ENCODE measurements at regions not wholly inside any gene's neighbourhood (a gene's known extent, or its start where the extent isn't known, plus 50 kb on each side); places are given as distances from the start of the nearest gene placed in this dataset.
"Not testable (repeated sequence)": the region's sequence is repeated elsewhere in the genome, so short reads cannot be mapped to it uniquely, and the experiment has no call there.

DNA sequence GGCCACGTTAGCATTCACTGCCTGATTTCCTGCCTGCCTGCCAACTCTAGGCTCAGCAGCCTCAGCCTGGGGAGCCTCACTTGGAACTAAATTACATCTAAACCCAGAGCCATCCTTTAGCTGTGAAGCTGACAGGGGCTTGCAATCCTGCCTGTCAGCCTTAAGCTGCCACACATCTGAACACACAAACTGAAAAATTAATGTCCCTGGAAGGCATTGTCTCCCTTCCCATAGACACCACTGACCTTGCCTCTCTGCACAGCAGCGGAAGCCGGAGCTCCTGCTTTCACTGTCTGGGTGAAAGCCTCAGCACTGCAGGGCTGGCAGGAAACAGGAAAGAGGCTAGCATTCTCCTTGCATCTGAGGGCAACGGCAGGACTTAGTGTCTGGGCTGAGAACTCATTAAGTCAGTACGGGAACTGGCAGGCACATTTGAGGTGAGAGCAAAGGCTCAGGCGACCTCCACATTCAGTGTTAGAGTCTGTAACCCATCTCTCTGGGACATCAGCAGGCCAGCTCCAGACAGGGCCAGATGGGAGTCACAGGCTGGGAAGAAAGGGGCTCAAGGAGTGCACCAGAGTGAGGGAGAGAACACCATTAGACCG is 452.4 kb upstream of the C16orf82 start:
- Histone ChIP-seq H3K9ac (ENCODE audit: low read length) (no peak overlapping the region), H3K4me1 (ENCODE audit: insufficient read depth, low read length, severe bottlenecking) (no peaks in the 10 kb centered on the region), H3K27me3 (ENCODE audit: insufficient read depth, low read length) (no peaks in the 10 kb centered on the region), H4K20me1 (ENCODE audit: insufficient read depth, low read length) (no peaks in the 10 kb centered on the region), H3K79me2 (ENCODE audit: insufficient read depth, low read length) (no peaks in the 10 kb centered on the region), H3K36me3 (ENCODE audit: insufficient read depth, low read length) (no peaks in the 10 kb centered on the region), H2AFZ (ENCODE audit: low read length) (no peak overlapping the region), H3K4me3 (ENCODE audit: low read depth, low read length, poor library complexity, severe bottlenecking) (no peak overlapping the region), H3F3A (ENCODE audit: insufficient read depth, low read length) (no peaks in the 10 kb centered on the region), H3K27ac (ENCODE audit: low read depth, low read length, poor library complexity, severe bottlenecking) (no peak overlapping the region), H3K9me3 (ENCODE audit: low read length) (no peaks in the 10 kb centered on the region), H3K4me2 (ENCODE audit: low read length) (no peak overlapping the region), H3K9me2 (ENCODE audit: low read depth, low read length) (no peaks in the 10 kb centered on the region)
- no peak for TF ChIP-seq EZH2 (IDR thresholded peaks at IDR 0.05; ENCODE audit: borderline replicate concordance, low read length)
- TF ChIP-seq, protein P1, sequence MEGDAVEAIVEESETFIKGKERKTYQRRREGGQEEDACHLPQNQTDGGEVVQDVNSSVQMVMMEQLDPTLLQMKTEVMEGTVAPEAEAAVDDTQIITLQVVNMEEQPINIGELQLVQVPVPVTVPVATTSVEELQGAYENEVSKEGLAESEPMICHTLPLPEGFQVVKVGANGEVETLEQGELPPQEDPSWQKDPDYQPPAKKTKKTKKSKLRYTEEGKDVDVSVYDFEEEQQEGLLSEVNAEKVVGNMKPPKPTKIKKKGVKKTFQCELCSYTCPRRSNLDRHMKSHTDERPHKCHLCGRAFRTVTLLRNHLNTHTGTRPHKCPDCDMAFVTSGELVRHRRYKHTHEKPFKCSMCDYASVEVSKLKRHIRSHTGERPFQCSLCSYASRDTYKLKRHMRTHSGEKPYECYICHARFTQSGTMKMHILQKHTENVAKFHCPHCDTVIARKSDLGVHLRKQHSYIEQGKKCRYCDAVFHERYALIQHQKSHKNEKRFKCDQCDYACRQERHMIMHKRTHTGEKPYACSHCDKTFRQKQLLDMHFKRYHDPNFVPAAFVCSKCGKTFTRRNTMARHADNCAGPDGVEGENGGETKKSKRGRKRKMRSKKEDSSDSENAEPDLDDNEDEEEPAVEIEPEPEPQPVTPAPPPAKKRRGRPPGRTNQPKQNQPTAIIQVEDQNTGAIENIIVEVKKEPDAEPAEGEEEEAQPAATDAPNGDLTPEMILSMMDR (IDR thresholded peaks at IDR 0.05; ENCODE audit: low read length), result no peak

DNA sequence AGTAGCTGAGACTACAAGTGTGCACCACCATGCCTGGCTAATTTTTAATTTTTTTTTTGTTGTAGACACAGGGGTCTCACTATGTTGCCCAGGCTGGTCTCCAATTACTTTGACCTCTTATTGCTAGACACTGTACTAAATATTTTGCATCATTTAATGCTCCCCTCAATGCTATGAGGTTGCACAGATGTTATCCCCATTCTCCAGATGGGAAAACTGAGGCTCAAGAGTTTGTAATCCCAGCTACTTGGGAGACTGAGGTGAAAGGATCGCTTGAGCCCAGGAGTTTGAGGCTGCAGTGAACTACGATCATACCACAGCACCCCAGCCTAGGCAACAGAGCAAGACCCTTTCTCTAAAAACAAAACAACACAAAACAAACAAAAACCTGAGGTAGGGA is 443.3 kb upstream of the C16orf82 start:
- Histone ChIP-seq H3K4me1 (ENCODE audit: insufficient read depth, low read length, severe bottlenecking) (no peaks in the 10 kb centered on the region), H3K36me3 (ENCODE audit: insufficient read depth, low read length) (no peaks in the 10 kb centered on the region), H3K4me2 (ENCODE audit: low read length) (no peak overlapping the region), H2AFZ (ENCODE audit: low read length) (no peak overlapping the region), H3F3A (ENCODE audit: insufficient read depth, low read length) (no peaks in the 10 kb centered on the region), H3K9ac (ENCODE audit: low read length) (no peak overlapping the region), H3K79me2 (ENCODE audit: insufficient read depth, low read length) (no peaks in the 10 kb centered on the region), H3K9me2 (ENCODE audit: low read depth, low read length) (no peaks in the 10 kb centered on the region), H3K27me3 (ENCODE audit: insufficient read depth, low read length) (no peaks in the 10 kb centered on the region), H3K4me3 (ENCODE audit: low read depth, low read length, poor library complexity, severe bottlenecking) (no peak overlapping the region), H3K27ac (ENCODE audit: low read depth, low read length, poor library complexity, severe bottlenecking) (no peak overlapping the region), H4K20me1 (ENCODE audit: insufficient read depth, low read length) (no peaks in the 10 kb centered on the region), H3K9me3 (ENCODE audit: low read length) (peaks cover 5% of the 10 kb centered on the region; the same call in 1 of the 2 replicates)
- TF ChIP-seq EZH2 (IDR thresholded peaks at IDR 0.05; ENCODE audit: borderline replicate concordance, low read length), result no peak
- TF ChIP-seq, protein P1 (IDR thresholded peaks at IDR 0.05; ENCODE audit: low read length), result no peak

- H4K20me1 ChIP-seq (ENCODE audit: insufficient read depth, low read length), result no peaks in the 10 kb centered on the region
- no peak overlapping the region for H3K4me3 ChIP-seq (ENCODE audit: low read depth, low read length, poor library complexity, severe bottlenecking)
- H3K4me1 ChIP-seq (ENCODE audit: insufficient read depth, low read length, severe bottlenecking), result no peaks in the 10 kb centered on the region
- H3K9me3 ChIP-seq (ENCODE audit: low read length), result peaks cover 5% of the 10 kb centered on the region; the same call in 1 of the 2 replicates
- no peaks in the 10 kb centered on the region for H3K36me3 ChIP-seq (ENCODE audit: insufficient read depth, low read length)
- H2AFZ ChIP-seq (ENCODE audit: low read length), result no peak overlapping the region
- no peak overlapping the region for H3K9ac ChIP-seq (ENCODE audit: low read length)
- no peak overlapping the region for H3K4me2 ChIP-seq (ENCODE audit: low read length)
- no peaks in the 10 kb centered on the region for H3K9me2 ChIP-seq (ENCODE audit: low read depth, low read length)
- H3K27me3 ChIP-seq (ENCODE audit: insufficient read depth, low read length), result no peaks in the 10 kb centered on the region
- TF ChIP-seq, protein P1 (IDR thresholded peaks at IDR 0.05; ENCODE audit: low read length), result no peak
- no peak for TF ChIP-seq EZH2 (IDR thresholded peaks at IDR 0.05; ENCODE audit: borderline replicate concordance, low read length)
- no peaks in the 10 kb centered on the region for H3F3A ChIP-seq (ENCODE audit: insufficient read depth, low read length)
- H3K79me2 ChIP-seq (ENCODE audit: insufficient read depth, low read length), result no peaks in the 10 kb centered on the region
- no peak overlapping the region for H3K27ac ChIP-seq (ENCODE audit: low read depth, low read length, poor library complexity, severe bottlenecking)
Observed at GRCh38 chr16:26627958-26628357, 438.8 kb upstream of the C16orf82 start.

DNA sequence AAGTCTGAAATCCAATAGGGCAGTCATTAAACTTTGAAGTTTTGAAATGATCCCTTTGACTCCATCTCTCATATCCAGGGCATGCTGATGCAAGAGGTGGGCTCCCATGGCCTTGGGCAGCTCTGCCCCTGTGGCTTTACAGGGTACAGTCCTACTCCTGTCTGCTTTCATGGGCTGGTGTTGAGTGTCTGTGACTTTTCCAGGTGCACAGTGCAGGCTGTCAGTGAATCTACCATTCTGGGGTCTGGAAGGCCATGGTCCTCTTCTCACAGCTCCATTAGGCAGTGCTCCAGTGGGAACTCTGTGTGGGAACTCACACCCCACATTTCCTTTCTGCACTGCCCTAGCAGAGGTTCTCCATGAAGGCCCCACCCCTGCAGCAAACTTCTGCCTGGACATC is 435.4 kb upstream of the C16orf82 start:
- H3K27ac ChIP-seq (ENCODE audit: low read depth, low read length, poor library complexity, severe bottlenecking); H3F3A ChIP-seq (ENCODE audit: insufficient read depth, low read length); H3K36me3 ChIP-seq (ENCODE audit: insufficient read depth, low read length); H3K9me3 ChIP-seq (ENCODE audit: low read length); H3K9me2 ChIP-seq (ENCODE audit: low read depth, low read length); H3K4me1 ChIP-seq (ENCODE audit: insufficient read depth, low read length, severe bottlenecking); H3K4me2 ChIP-seq (ENCODE audit: low read length); H4K20me1 ChIP-seq (ENCODE audit: insufficient read depth, low read length); H3K9ac ChIP-seq (ENCODE audit: low read length); H3K4me3 ChIP-seq (ENCODE audit: low read depth, low read length, poor library complexity, severe bottlenecking); H3K27me3 ChIP-seq (ENCODE audit: insufficient read depth, low read length); H3K79me2 ChIP-seq (ENCODE audit: insufficient read depth, low read length); H2AFZ ChIP-seq (ENCODE audit: low read length): not testable (repeated sequence)
